Right lung (tissue), 2 donors: ENCODE measurements at regions not wholly inside any gene's neighbourhood (a gene's known extent, or its start where the extent isn't known, plus 50 kb on each side); places are given as distances from the start of the nearest gene placed in this dataset.
A peak's percentile ranks its signal among the peaks of the same experiment; 100 is the strongest.
"Not testable (repeated sequence)": the region's sequence is repeated elsewhere in the genome, so short reads cannot be mapped to it uniquely, and the experiment has no call there.

Experiments
- DNase-seq, 2 donors: peaks; one replicate each; pipeline ENCODE4 v3.0.0-alpha.2; 2013

GRCh38 chr1:196366-196765, 255.1 kb downstream of the OR4F29 start:
- DNase-seq, result not testable (repeated sequence)

- not testable (repeated sequence) for DNase-seq
These were observed 260.0 kb downstream of the OR4F29 start for GRCh38 chr1:191296-192049.

GRCh38 chr1:190678-191077, 260.8 kb downstream of the OR4F29 start:
- DNase-seq, result not testable (repeated sequence)

- not testable (repeated sequence) for DNase-seq
These were observed 261.6 kb downstream of the OR4F29 start for GRCh38 chr1:189915-190314.

- DNase-seq, result not testable (repeated sequence)
These were observed 262.2 kb downstream of the OR4F29 start for GRCh38 chr1:189270-189669.

GRCh38 chr1:187298-187697, 264.2 kb downstream of the OR4F29 start:
- DNase-seq, result not testable (repeated sequence)

GRCh38 chr1:186691-187131, 264.8 kb downstream of the OR4F29 start:
- not testable (repeated sequence) for DNase-seq

- DNase-seq, result not testable (repeated sequence)
These were observed 265.3 kb downstream of the OR4F29 start for GRCh38 chr1:186223-186622.

- DNase-seq, result not testable (repeated sequence)
These were observed 266.0 kb downstream of the OR4F29 start for GRCh38 chr1:185526-185925.

- not testable (repeated sequence) for DNase-seq
These were observed 267.2 kb downstream of the OR4F29 start for GRCh38 chr1:184336-184686.

- not testable (repeated sequence) for DNase-seq
These were observed 267.7 kb downstream of the OR4F29 start for GRCh38 chr1:183620-184335.

- not testable (repeated sequence) for DNase-seq
These were observed 268.4 kb downstream of the OR4F29 start for GRCh38 chr1:183081-183480.

GRCh38 chr1:182631-183030, 268.8 kb downstream of the OR4F29 start:
- not testable (repeated sequence) for DNase-seq

GRCh38 chr1:181247-182216, 269.9 kb downstream of the OR4F29 start:
- peak; percentile 66 to 75 for DNase-seq

GRCh38 chr1:180749-181205, 270.7 kb downstream of the OR4F29 start:
- DNase-seq, result not testable (repeated sequence)

- DNase-seq, result not testable (repeated sequence)
These were observed 312.6 kb downstream of the OR4F29 start for GRCh38 chr1:138842-139241.

- not testable (repeated sequence) for DNase-seq
These were observed 313.8 kb downstream of the OR4F29 start for GRCh38 chr1:137664-138063.

GRCh38 chr1:136344-136932, 315.0 kb downstream of the OR4F29 start:
- not testable (repeated sequence) for DNase-seq

- not testable (repeated sequence) for DNase-seq
These were observed 316.5 kb downstream of the OR4F29 start for GRCh38 chr1:134936-135335.

GRCh38 chr1:118440-118839, 333.0 kb downstream of the OR4F29 start:
- DNase-seq, result not testable (repeated sequence)

- not testable (repeated sequence) for DNase-seq
These were observed 335.9 kb downstream of the OR4F29 start for GRCh38 chr1:115534-115933.
